NCI-H748 (cell line): ENCODE measurements at regions not wholly inside any gene's neighbourhood (a gene's known extent, or its start where the extent isn't known, plus 50 kb on each side); places are given as distances from the start of the nearest gene placed in this dataset.

Experiments used
- DNase-seq: peaks from one replicate; lab custom pipeline; 2025; ENCODE audit not compliant: unreplicated experiment; lab: John Stamatoyannopoulos, UW

DNA sequence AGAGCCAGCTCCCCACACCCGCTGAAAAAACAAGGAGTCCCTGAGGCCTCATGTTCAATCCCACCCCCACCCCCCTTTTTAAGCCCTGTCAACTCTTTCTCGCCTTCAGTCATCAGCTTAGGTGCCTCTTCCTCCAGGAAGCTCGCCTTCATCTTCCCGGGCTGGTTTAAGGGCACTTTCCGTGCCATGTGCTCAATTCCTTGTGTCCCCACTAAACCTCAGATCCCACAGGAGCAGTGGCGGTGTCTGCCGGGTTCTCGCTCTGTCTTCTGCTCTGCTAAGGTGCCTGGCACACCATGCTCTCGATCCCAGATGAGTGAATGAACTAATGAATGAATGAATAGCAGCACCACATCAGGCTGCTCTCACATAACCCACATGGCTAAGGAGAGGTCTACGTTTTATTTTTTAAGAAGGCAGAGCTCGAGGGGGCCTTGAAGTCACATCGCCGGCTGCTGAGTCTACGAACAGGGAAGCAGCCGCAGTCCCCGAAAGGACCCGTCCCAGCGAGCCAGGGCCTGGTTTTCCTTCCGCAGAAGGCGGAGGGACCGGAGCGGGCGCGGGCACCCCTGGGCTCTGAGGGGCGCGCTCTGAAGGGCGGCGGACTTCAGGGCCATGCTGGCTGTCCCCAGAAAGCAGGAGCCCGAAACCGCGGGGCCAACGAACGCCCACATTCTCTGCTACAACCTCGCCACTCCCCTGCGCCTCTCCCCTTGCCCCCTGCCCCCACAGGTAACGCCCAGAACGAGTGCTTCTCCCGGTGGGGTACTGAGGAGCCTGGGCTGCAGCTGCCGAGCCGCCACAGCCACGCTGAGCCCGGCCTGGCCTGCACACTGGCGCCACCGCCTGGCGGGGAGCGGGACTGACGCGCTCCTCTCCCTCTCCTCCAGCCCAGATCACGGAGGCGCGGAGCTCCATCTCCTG lies 73.4 kb upstream of the KCNMA1 start:
- peak; percentile 65 for DNase-seq

DNA sequence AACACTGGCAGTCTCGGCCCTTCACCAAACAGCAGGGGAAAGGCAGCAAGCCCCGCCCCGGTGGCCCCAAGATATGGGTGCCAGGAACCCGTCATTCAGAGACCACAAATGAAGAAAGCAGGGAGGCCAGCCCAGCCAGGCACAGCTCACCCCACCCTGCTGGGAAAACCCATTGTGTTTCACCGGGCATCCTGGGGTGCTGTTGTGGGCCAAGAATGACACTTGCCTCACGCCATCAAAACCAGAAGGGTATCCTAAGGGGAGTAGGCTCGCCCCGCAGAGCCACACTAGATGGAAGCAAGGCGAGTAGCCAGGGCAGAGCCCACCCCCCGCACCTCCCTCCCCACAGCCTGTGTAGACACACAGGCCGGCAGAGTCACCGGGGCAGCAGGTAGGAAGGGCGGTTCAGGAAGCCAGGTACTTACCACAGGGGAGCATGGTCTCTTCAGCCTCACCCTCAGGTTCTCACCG lies 72.5 kb upstream of the KCNMA1 start:
- no peak for DNase-seq

DNA sequence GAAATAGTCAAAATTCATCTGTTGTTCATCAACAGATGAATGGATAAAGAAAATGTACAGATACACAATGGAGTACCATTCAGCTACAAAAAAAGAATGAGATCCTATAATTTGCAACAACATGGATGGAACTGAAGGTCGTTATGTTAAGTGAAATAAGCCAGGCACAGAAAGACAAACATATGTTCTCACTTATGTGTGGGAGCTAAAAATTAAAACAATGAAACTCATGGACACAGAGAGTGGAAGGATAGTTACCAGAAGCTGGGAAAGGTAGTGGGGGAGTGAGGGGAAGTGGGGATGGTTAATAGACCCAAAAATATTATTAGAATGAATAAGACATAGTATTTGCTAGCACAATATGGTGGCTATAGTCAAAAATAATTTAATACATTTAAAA lies 70.0 kb upstream of the KCNMA1 start:
- no peak for DNase-seq

DNA sequence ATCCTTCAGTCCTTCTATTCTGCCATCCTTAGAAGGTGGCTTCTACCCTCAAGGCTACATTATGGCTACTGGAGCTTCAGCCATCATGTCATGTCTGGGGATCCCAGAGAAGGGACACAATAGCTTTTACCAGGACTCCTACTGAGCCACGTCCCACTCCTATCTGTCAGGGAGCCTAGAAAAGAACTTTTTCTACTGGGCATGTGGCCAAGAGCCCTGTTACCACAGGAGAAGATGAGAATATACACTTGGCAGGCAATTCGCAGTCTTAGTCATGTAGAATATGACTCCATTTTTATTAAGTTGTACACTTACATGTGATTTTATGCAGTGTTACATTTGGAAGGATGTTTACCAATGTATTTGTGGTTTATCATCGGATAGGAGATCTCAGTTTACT lies 64.6 kb upstream of the KCNMA1 start:
- no peak for DNase-seq

DNA sequence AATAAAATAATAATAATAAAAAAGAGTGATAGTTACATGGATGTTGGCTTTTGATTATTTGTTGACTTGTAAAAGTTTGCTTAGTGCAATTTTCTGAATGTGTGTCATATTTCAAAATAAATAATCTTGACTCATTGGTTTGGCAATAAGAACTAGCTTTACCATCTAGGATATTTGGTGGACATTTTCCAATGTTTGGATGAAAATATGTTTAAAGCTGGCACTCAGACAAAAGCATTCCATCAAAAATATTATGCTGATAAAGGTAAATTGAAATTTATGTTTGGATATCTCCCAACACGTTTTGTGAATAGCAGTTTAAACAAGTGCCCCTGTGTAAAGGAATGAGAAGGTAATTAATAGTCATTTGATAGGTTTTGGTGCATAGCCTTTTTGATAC lies 62.5 kb upstream of the KCNMA1 start:
- no peak for DNase-seq

DNA sequence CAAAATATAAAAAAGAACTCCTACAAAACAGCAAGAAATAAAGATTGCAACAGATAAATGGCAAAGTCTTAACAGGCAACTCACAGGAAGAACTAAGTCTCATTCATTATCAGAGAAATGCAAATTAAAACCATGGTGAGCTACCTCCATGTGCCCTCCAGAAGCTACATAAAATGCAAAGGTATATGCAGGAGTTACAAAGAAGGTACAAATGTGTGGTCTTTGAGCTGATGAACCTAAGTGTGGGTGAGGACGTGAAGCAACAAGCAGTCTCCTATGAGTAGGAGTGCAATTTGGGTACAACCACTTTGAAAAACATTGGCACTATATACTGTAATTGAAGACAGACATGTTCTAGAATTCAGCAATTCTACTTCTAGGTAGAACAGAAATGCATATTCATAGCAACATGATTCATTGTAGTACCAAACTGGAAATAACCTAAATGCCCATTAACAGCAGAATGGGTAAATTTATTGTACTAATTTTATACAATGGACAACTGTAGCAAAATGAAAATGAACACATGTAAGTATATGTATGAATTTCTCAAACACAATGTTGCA lies 61.6 kb upstream of the KCNMA1 start:
- no peak for DNase-seq

GRCh38 chr10:77698267-77698931 lies 60.8 kb upstream of the KCNMA1 start:
- DNase-seq: no peak

GRCh38 chr10:77696584-77696983 lies 59.0 kb upstream of the KCNMA1 start:
- no peak for DNase-seq

- no peak for DNase-seq
Observed at GRCh38 chr10:77695186-77695585, 57.6 kb upstream of the KCNMA1 start.

- no peak for DNase-seq
Observed at GRCh38 chr10:77692782-77693181, 55.2 kb upstream of the KCNMA1 start.

GRCh38 chr10:77689339-77689738 lies 51.7 kb upstream of the KCNMA1 start:
- DNase-seq: no peak

DNA sequence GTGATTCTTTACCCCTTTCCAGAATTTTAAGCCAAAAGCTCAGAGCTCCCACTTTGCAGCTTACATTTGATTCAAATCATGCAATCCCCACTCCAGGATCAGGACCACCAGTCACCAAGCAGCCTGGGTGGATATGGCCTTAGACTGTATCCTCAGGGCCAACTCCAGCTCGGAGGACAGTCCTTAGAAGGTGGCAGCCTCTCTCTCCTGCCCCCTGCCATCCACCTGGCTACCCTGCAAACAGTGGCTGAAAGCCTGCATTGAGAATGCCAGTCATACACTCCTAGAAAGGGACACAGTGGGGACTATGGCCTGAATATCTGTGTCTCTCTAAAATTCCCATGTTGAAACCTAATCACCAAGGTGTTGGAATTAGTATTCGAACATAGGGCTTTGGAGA lies 50.0 kb upstream of the KCNMA1 start:
- no peak for DNase-seq
